ENCODE measurements at regions not wholly inside any gene's neighbourhood (a gene's known extent, or its start where the extent isn't known, plus 50 kb on each side); places are given as distances from the start of the nearest gene placed in this dataset.

GRCh38 chr12:105822131-105823105 lies 316.3 kb downstream of the NUAK1 start:
- DNase-seq, result no peak

GRCh38 chr12:105823810-105824209 lies 314.9 kb downstream of the NUAK1 start:
- DNase-seq, result no peak

GRCh38 chr12:105825141-105825540 lies 313.6 kb downstream of the NUAK1 start:
- DNase-seq, result no peak

- DNase-seq, result no peak
Observed at GRCh38 chr12:105831372-105831771, 307.4 kb downstream of the NUAK1 start.

- DNase-seq, result no peak
Observed at GRCh38 chr12:105832021-105832420, 306.7 kb downstream of the NUAK1 start.

GRCh38 chr12:105832806-105833205 lies 305.9 kb downstream of the NUAK1 start:
- DNase-seq, result no peak

GRCh38 chr12:105834496-105834895 lies 304.3 kb downstream of the NUAK1 start:
- no peak for DNase-seq

GRCh38 chr12:105835580-105836241 lies 303.0 kb downstream of the NUAK1 start:
- DNase-seq, result no peak

GRCh38 chr12:105836242-105836622 lies 302.5 kb downstream of the NUAK1 start:
- no peak for DNase-seq

- DNase-seq, result no peak
Observed at GRCh38 chr12:105839629-105840127, 299.1 kb downstream of the NUAK1 start.

GRCh38 chr12:105840384-105840783 lies 298.4 kb downstream of the NUAK1 start:
- no peak for DNase-seq

- DNase-seq, result no peak
Observed at GRCh38 chr12:105841840-105842239, 296.9 kb downstream of the NUAK1 start.

GRCh38 chr12:105843561-105843960 lies 295.2 kb downstream of the NUAK1 start:
- no peak for DNase-seq

- no peak for DNase-seq
Observed at GRCh38 chr12:105843986-105844760, 294.6 kb downstream of the NUAK1 start.

GRCh38 chr12:105846331-105846730 lies 292.4 kb downstream of the NUAK1 start:
- no peak for DNase-seq

- no peak for DNase-seq
Observed at GRCh38 chr12:105847068-105847467, 291.7 kb downstream of the NUAK1 start.

GRCh38 chr12:105848286-105848685 lies 290.5 kb downstream of the NUAK1 start:
- DNase-seq, result no peak

- DNase-seq, result no peak
Observed at GRCh38 chr12:105850103-105850968, 288.4 kb downstream of the NUAK1 start.

- DNase-seq, result no peak
Observed at GRCh38 chr12:105852496-105852895, 286.3 kb downstream of the NUAK1 start.

- no peak for DNase-seq
Observed at GRCh38 chr12:105852951-105853350, 285.8 kb downstream of the NUAK1 start.

- DNase-seq, result no peak
Observed at GRCh38 chr12:105854071-105854470, 284.7 kb downstream of the NUAK1 start.
